Activated T-helper 17 cell treated with anti-CD3 and anti-CD28 coated beads, Interleukin-2, amount 50 U/mL, for 72 hours (primary cell): ENCODE measurements at regions not wholly inside any gene's neighbourhood (a gene's known extent, or its start where the extent isn't known, plus 50 kb on each side); places are given as distances from the start of the nearest gene placed in this dataset.
A peak's percentile ranks its signal among the peaks of the same experiment; 100 is the strongest.
"Not testable (repeated sequence)": the region's sequence is repeated elsewhere in the genome, so short reads cannot be mapped to it uniquely, and the experiment has no call there.

Experiments
- ATAC-seq: fragments of 150-1000 bp; cut with Tn5 transposase; replicated peaks from 2 replicates; pipeline ENCODE4 v1.10.0; 2021; ENCODE audit warnings: mild to moderate bottlenecking, moderate library complexity
- H3K27ac Mint-ChIP-seq: one replicate; pipeline ENCODE4 v1.8.0; 2022; ENCODE audit warnings: mixed read lengths
- H3K27me3 Mint-ChIP-seq: one replicate; pipeline ENCODE4 v1.8.0; 2022; ENCODE audit warnings: mixed read lengths
- H3K36me3 Mint-ChIP-seq: one replicate; pipeline ENCODE4 v1.8.0; 2022; ENCODE audit warnings: low read depth, mild to moderate bottlenecking, mixed read lengths
- H3K4me1 Mint-ChIP-seq: one replicate; pipeline ENCODE4 v1.8.0; 2022; ENCODE audit warnings: mixed read lengths
- H3K4me3 Mint-ChIP-seq: one replicate; pipeline ENCODE4 v1.8.0; 2022; ENCODE audit warnings: mild to moderate bottlenecking, mixed read lengths
- H3K9me3 Mint-ChIP-seq: one replicate; pipeline ENCODE4 v1.8.0; 2022; ENCODE audit warnings: mixed read lengths

DNA sequence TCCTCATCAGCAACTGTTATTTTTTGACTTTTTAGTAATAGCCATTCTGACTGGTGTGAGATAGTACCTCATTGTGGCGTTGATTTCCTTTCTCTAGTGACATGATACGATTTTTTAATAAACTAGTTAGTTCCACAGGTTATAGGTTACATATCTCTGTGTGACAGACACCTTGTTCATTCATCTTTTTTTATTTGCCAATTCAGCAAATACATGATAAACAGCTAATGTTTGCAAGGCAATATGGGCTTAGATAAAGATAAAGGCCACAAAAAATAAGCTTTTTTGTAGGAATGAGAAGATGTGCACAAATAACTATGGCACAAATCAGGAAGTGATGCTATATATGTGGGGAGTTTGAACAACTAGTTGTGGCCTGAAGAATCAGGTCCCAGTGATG lies 366.8 kb downstream of the HLX start:
- Mint-ChIP-seq H3K4me1 (no peaks in the 10 kb centered on the region), H3K36me3 (no peaks in the 10 kb centered on the region), H3K9me3 (no peaks in the 10 kb centered on the region), H3K4me3 (no peak overlapping the region), H3K27me3 (peaks cover 8% of the 10 kb centered on the region), H3K27ac (no peak overlapping the region)
- no peak for ATAC-seq

DNA sequence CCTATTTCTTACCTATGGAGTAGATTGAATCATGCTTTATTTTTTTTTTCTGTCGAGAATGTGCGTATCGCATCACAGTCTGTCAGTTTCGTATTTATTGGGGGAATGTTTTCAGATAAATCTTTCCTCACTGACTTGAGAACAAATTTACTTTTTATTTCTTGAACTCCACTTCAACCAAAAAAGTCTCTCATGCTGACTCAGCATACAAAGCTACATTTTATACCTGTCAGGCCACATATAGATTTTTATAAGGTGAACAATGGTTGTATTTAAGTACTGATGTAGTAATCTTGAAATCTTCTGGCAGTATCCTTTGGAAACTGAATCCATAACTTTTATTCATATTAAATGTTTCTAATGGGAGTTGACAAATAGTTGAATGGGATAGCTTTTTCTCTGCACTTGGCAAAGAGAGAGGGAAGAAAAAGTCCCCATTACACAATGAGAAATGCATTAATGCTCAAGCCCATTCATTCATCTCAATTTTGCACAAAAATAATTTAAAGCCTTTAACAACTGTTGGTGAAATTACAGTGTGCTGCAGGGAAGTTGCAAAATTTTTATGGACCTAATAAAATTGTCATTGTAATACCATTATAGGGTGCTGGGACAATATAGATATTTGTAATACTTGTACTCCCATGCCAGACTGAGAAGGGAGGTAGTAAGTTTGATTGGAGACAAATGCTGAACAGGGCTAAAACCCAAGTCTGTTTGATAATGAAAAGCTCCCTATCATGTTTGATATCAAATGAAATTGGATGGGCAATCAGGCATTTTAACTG lies 367.6 kb downstream of the HLX start:
- peaks cover 8% of the 10 kb centered on the region for H3K27me3 Mint-ChIP-seq

GRCh38 chr1:221251580-221251979 lies 372.3 kb downstream of the HLX start:
- no peak overlapping the region for H3K4me3 Mint-ChIP-seq
- no peaks in the 10 kb centered on the region for H3K9me3 Mint-ChIP-seq
- H3K4me1 Mint-ChIP-seq, result no peaks in the 10 kb centered on the region
- H3K27ac Mint-ChIP-seq, result no peak overlapping the region
- H3K27me3 Mint-ChIP-seq, result peaks cover 4% of the 10 kb centered on the region
- no peak for ATAC-seq
- H3K36me3 Mint-ChIP-seq, result no peaks in the 10 kb centered on the region

More for the DNA sequence above, 367.6 kb downstream of the HLX start:
- Mint-ChIP-seq H3K4me3 (no peak overlapping the region), H3K9me3 (no peaks in the 10 kb centered on the region), H3K4me1 (no peaks in the 10 kb centered on the region), H3K36me3 (no peaks in the 10 kb centered on the region), H3K27ac (no peak overlapping the region)
- ATAC-seq, result no peak

DNA sequence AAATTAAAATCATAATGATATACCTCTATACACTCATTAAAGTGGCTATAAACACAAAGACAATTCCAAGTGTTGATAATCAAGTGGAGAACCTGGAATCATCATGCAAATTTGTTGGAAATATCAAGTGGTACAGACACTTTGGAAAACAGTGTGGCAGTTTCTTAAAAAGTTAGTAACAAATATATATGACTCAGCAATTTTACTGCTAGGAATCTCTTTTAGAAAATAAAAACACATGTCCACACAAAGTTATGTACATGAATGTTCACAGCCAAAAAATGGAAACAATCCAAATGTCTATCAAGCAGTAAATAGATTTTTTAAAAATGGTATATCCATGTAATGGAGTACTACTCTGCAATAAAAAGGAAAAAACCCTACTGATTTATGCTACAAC lies 375.6 kb downstream of the HLX start:
- H3K27ac Mint-ChIP-seq, result no peak overlapping the region
- no peak overlapping the region for H3K4me3 Mint-ChIP-seq
- no peaks in the 10 kb centered on the region for H3K36me3 Mint-ChIP-seq
- no peak for ATAC-seq
- H3K9me3 Mint-ChIP-seq, result peaks cover 5% of the 10 kb centered on the region
- H3K27me3 Mint-ChIP-seq, result no peaks in the 10 kb centered on the region
- H3K4me1 Mint-ChIP-seq, result no peaks in the 10 kb centered on the region

DNA sequence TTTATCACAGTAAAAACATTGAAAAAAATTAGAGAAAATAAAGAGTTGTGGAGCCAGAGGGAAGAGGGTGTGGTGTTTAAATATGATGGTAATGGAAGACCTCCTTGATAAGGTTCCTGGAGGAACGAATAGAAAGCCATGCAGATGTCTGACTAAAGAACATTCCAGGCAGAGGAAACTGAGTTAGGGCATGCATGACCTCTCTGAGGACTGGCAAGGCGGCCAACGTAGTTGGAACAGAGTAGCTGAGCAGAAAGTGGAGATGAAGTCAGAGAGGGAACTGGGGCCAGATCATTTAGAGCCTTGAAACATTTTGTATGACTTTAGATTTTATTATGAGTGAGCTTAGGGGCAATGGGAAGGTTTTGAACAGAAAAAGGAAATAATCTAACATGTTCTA lies 377.5 kb downstream of the HLX start:
- H3K4me3 Mint-ChIP-seq, result no peak overlapping the region
- H3K27me3 Mint-ChIP-seq, result peaks cover 1% of the 10 kb centered on the region
- no peaks in the 10 kb centered on the region for H3K36me3 Mint-ChIP-seq
- no peaks in the 10 kb centered on the region for H3K4me1 Mint-ChIP-seq
- ATAC-seq, result no peak
- H3K9me3 Mint-ChIP-seq, result peaks cover 5% of the 10 kb centered on the region
- no peak overlapping the region for H3K27ac Mint-ChIP-seq

DNA sequence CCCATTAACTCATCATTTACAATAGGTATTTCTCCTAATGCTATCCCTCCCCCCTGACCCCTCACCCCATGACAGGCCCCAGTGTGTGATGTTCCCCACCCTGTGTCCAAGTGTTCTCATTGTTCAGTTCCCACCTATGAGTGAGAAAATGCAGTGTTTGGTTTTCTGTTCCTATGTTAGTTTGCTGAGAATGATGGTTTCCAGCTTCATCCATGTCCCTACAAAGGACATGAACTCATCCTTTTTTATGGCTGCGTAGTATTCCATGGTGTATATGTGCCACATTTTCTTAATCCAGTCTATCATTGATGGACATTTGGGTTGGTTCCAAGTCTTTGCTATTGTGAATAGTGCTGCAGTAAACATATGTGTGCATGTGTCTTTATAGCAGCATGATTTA lies 378.3 kb downstream of the HLX start:
- H3K27ac Mint-ChIP-seq, H3K36me3 Mint-ChIP-seq, H3K4me3 Mint-ChIP-seq, H3K9me3 Mint-ChIP-seq, H3K4me1 Mint-ChIP-seq, H3K27me3 Mint-ChIP-seq, ATAC-seq: not testable (repeated sequence)

GRCh38 chr1:221262677-221263076 lies 383.4 kb downstream of the HLX start:
- ATAC-seq, H3K9me3 Mint-ChIP-seq, H3K27ac Mint-ChIP-seq, H3K27me3 Mint-ChIP-seq, H3K4me1 Mint-ChIP-seq, H3K4me3 Mint-ChIP-seq, H3K36me3 Mint-ChIP-seq: not testable (repeated sequence)

- H3K4me1 Mint-ChIP-seq, result no peaks in the 10 kb centered on the region
- peak; percentile 72 for ATAC-seq
- peaks cover 9% of the 10 kb centered on the region for H3K27me3 Mint-ChIP-seq
- no peak overlapping the region for H3K4me3 Mint-ChIP-seq
- peaks cover 4% of the 10 kb centered on the region for H3K9me3 Mint-ChIP-seq
- H3K36me3 Mint-ChIP-seq, result no peaks in the 10 kb centered on the region
- no peak overlapping the region for H3K27ac Mint-ChIP-seq
These were observed 384.9 kb downstream of the HLX start for GRCh38 chr1:221263831-221264767.

DNA sequence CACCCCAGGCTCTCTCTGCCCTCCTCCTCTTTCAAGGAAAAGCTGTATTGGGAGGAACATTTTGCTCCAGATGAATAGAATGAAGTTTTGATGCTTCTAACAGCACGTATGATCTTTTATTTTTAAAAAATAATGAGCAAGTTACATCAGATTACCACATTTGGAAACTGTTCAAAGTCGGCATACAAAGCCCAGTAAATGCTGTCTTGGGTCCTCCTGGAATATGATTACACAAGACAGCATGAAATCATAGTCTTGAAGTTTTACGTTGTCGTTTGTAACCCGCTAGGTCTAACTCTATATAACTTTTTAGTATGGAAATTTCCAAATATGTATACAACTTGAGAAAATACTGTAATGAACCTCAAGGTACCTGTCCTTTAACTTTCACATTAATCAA lies 385.6 kb downstream of the HLX start:
- Mint-ChIP-seq H3K4me1 (no peaks in the 10 kb centered on the region), H3K9me3 (peaks cover 4% of the 10 kb centered on the region), H3K4me3 (no peak overlapping the region), H3K27ac (no peak overlapping the region), H3K27me3 (peaks cover 9% of the 10 kb centered on the region), H3K36me3 (no peaks in the 10 kb centered on the region)
- ATAC-seq, result no peak

- no peaks in the 10 kb centered on the region for H3K4me1 Mint-ChIP-seq
- peak; percentile 63 for ATAC-seq
- no peak overlapping the region for H3K27ac Mint-ChIP-seq
- H3K4me3 Mint-ChIP-seq, result no peak overlapping the region
- no peaks in the 10 kb centered on the region for H3K9me3 Mint-ChIP-seq
- no peaks in the 10 kb centered on the region for H3K36me3 Mint-ChIP-seq
- H3K27me3 Mint-ChIP-seq, result peaks cover 7% of the 10 kb centered on the region
These were observed 389.1 kb downstream of the HLX start for GRCh38 chr1:221268295-221268694.

- Mint-ChIP-seq H3K9me3 (no peaks in the 10 kb centered on the region), H3K36me3 (no peaks in the 10 kb centered on the region), H3K27ac (no peak overlapping the region), H3K4me3 (no peak overlapping the region), H3K27me3 (peaks cover 10% of the 10 kb centered on the region), H3K4me1 (no peaks in the 10 kb centered on the region)
- no peak for ATAC-seq
These were observed 392.5 kb downstream of the HLX start for GRCh38 chr1:221271701-221272100.

DNA sequence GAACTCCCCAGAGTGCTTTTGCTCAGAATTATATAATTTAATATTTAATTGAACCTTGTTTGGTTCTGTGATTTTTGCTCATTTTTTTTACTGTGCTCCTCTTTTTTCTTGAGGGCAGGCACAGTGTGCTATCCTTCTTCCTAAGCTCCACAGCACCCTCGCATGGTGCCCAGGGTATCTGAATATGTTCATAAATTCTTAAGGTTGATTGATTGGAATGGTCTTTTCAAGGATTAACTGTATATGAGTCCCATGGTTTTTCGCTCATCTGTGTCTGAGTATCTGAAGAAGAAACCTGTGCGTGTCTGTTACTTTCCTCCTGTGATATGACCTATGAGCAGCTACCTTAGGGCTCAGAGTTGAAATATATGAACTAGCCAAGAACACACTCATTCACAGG lies 393.7 kb downstream of the HLX start:
- no peak overlapping the region for H3K4me3 Mint-ChIP-seq
- no peak overlapping the region for H3K27ac Mint-ChIP-seq
- H3K9me3 Mint-ChIP-seq, result no peaks in the 10 kb centered on the region
- peaks cover 11% of the 10 kb centered on the region for H3K27me3 Mint-ChIP-seq
- H3K36me3 Mint-ChIP-seq, result no peaks in the 10 kb centered on the region
- no peak for ATAC-seq
- H3K4me1 Mint-ChIP-seq, result no peaks in the 10 kb centered on the region

DNA sequence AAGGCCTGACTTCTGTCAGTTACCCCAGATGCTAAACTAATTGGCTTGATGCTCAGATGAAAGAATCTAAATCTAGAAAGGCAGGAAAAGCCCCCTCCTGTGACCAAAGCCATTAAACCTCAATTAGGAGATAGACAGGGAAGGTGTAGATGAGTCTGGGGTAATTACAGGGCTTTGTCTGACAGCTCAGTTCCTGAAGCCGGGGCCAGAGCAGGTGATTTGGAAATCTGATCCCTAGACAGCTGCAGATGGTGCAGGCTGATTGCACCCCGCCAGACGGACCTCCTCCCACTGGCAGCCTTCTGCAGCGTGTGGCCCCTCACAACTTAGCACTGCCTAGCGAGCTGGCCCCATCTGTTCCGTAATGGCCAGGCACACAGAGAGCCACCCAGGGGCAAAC lies 395.1 kb downstream of the HLX start:
- no peaks in the 10 kb centered on the region for H3K9me3 Mint-ChIP-seq
- no peak for ATAC-seq
- peaks cover 13% of the 10 kb centered on the region for H3K27me3 Mint-ChIP-seq
- no peaks in the 10 kb centered on the region for H3K36me3 Mint-ChIP-seq
- H3K4me1 Mint-ChIP-seq, result no peaks in the 10 kb centered on the region
- no peak overlapping the region for H3K27ac Mint-ChIP-seq
- no peak overlapping the region for H3K4me3 Mint-ChIP-seq

DNA sequence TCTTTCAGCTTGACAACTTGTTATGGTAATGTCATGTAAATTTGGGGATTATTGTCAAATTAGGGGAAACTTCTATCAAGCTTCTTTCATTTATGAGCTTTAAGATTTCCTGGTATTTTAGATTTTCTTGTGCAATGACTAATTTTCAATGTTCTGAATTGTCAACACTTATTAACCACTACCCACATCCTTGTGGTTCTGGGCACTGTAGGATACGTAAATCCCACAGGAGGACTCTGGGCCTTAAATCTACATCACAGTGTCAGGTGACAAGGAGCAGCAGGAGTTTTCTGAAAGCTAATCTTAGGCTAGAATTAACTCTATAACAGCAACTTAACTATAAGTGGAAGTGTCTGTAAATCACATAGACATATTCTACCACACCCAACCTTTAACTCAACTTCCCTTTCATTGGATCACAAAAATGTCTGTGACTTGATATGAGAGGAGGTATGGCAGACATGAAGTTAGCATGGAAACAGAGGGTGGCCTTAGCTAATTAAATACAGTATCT lies 397.7 kb downstream of the HLX start:
- Mint-ChIP-seq H3K4me3 (no peak overlapping the region), H3K9me3 (no peaks in the 10 kb centered on the region), H3K4me1 (no peaks in the 10 kb centered on the region), H3K27me3 (peaks cover 16% of the 10 kb centered on the region), H3K36me3 (no peaks in the 10 kb centered on the region), H3K27ac (no peak overlapping the region)
- peak; percentile 43 for ATAC-seq

- Mint-ChIP-seq H3K4me1 (no peaks in the 10 kb centered on the region), H3K4me3 (no peak overlapping the region), H3K36me3 (no peaks in the 10 kb centered on the region), H3K27ac (no peak overlapping the region), H3K27me3 (peaks cover 23% of the 10 kb centered on the region), H3K9me3 (no peaks in the 10 kb centered on the region)
- ATAC-seq, result no peak
These were observed 399.9 kb downstream of the HLX start for GRCh38 chr1:221279146-221279545.
